IMR-90 (cell line): ENCODE measurements at regions not wholly inside any gene's neighbourhood (a gene's known extent, or its start where the extent isn't known, plus 50 kb on each side); places are given as distances from the start of the nearest gene placed in this dataset.

Source experiments
- ATAC-seq: fragments of 200-7000 bp; cut with Tn5 transposase; 2 replicates; pipeline ENCODE4 v1.9.1; 2020; ENCODE audit warnings: low read depth, mild to moderate bottlenecking, moderate library complexity
- BruUV-seq: library from RNA; stranded (reverse); fragments of 400-500 nt; replicated peaks from 2 replicates; lab custom pipeline; 2021; lab: Mats Ljungman, UMichigan
- CTCF ChIA-PET: fragments of 300-600 bp; formaldehyde crosslinking; extraction: SDS; loops from one replicate; lab custom pipeline; 2021; ENCODE audit warnings: antibody characterized with exemption; lab: Yijun Ruan, JAX
- POLR2A ChIA-PET: fragments of 300-600 bp; sonication (Branson Sonifier 250); formaldehyde crosslinking; loops from one replicate; lab custom pipeline; 2022; ENCODE audit warnings: antibody characterized with exemption; ENCODE audit not compliant: unreplicated experiment; lab: Charles Lee
- DNase-seq: peaks from one replicate; pipeline ENCODE4 v3.0.0; 2013
- H2AFZ ChIP-seq: replicated peaks from 2 replicates; pipeline ENCODE3; 2013; ENCODE audit warnings: low read length, mild to moderate bottlenecking; ENCODE audit not compliant: poor library complexity
- H2AK5ac ChIP-seq: 2 replicates; pipeline ENCODE4 v1.6.1; 2013; ENCODE audit warnings: low read depth, low read length, inconsistent platforms
- H2AK9ac ChIP-seq: replicated peaks from 2 replicates; pipeline ENCODE3; 2013; ENCODE audit warnings: mild to moderate bottlenecking, low read depth, low read length, moderate library complexity; ENCODE audit not compliant: poor library complexity
- H2BK120ac ChIP-seq: 2 replicates; pipeline ENCODE4 v1.6.1; 2013; ENCODE audit warnings: low read depth, low read length, inconsistent platforms
- H2BK15ac ChIP-seq: 3 replicates; pipeline ENCODE4 v1.6.1; 2013; ENCODE audit warnings: low read depth, low read length, inconsistent platforms
- H2BK20ac ChIP-seq: 2 replicates; pipeline ENCODE4 v1.6.1; 2013; ENCODE audit warnings: low read depth, mild to moderate bottlenecking, inconsistent platforms, low read length, moderate library complexity
- H2BK5ac ChIP-seq: 2 replicates; pipeline ENCODE4 v1.6.1; 2013; ENCODE audit warnings: mild to moderate bottlenecking, low read depth, low read length, inconsistent platforms; ENCODE audit not compliant: poor library complexity, severe bottlenecking
- H3K14ac ChIP-seq: replicated peaks from 2 replicates; pipeline ENCODE4 v1.6.1; 2013; ENCODE audit warnings: low read depth, low read length, inconsistent platforms
- H3K18ac ChIP-seq: 2 replicates; pipeline ENCODE4 v1.6.1; 2013; ENCODE audit warnings: low read depth, low read length, control low read depth
- H3K23ac ChIP-seq: 2 replicates; pipeline ENCODE4 v1.6.1; 2013; ENCODE audit warnings: low read depth, low read length, inconsistent platforms
- H3K27ac ChIP-seq: 2 replicates; pipeline ENCODE4 v1.5.1; 2013; ENCODE audit warnings: mild to moderate bottlenecking, control low read depth, low read length; ENCODE audit not compliant: insufficient read depth
- H3K27me3 ChIP-seq: 2 replicates; pipeline ENCODE4 v1.6.1; 2013; ENCODE audit warnings: low read length; ENCODE audit not compliant: control insufficient read depth, insufficient read depth
- H3K36me3 ChIP-seq: 2 replicates; pipeline ENCODE4 v1.6.1; 2013; ENCODE audit warnings: low read length, mixed read lengths; ENCODE audit not compliant: control insufficient read depth, insufficient read depth
- H3K4ac ChIP-seq: 2 replicates; pipeline ENCODE4 v1.6.1; 2013; ENCODE audit warnings: low read depth, low read length, inconsistent platforms
- H3K4me1 ChIP-seq: 2 replicates; pipeline ENCODE4 v1.6.1; 2013; ENCODE audit warnings: low read length, mixed read lengths; ENCODE audit not compliant: control insufficient read depth, insufficient read depth
- H3K4me2 ChIP-seq: 2 replicates; pipeline ENCODE4 v1.6.1; 2013; ENCODE audit warnings: low read depth, mild to moderate bottlenecking, control low read depth, low read length, moderate library complexity
- H3K4me3 ChIP-seq: 2 replicates; pipeline ENCODE4 v1.5.1; 2013; ENCODE audit warnings: low read depth, mild to moderate bottlenecking, control low read depth, low read length, moderate library complexity; ENCODE audit not compliant: insufficient read depth
- H3K56ac ChIP-seq: 2 replicates; pipeline ENCODE4 v1.6.1; 2013; ENCODE audit warnings: low read length, inconsistent platforms; ENCODE audit not compliant: insufficient read depth; ENCODE audit errors: extremely low read depth
- H3K79me1 ChIP-seq, 2 experiments: 2 replicates each; pipeline ENCODE4 v1.6.1; 2013; ENCODE audit warnings: low read length in 2 of 2, inconsistent platforms in 1 of 2, low read depth in 1 of 2
- H3K9ac ChIP-seq: 2 replicates; pipeline ENCODE4 v1.6.1; 2013; ENCODE audit warnings: low read depth, low read length, control low read depth
- H3K9me1 ChIP-seq: 2 replicates; pipeline ENCODE4 v1.6.1; 2013; ENCODE audit warnings: low read length, inconsistent platforms; ENCODE audit not compliant: insufficient read depth
- H3K9me3 ChIP-seq: 2 replicates; pipeline ENCODE4 v1.6.1; 2013; ENCODE audit warnings: low read length; ENCODE audit not compliant: control insufficient read depth, insufficient read depth
- H4K20me1 ChIP-seq: 2 replicates; pipeline ENCODE4 v1.6.1; 2013; ENCODE audit warnings: low read length, inconsistent platforms; ENCODE audit not compliant: insufficient read depth
- H4K5ac ChIP-seq: 2 replicates; pipeline ENCODE4 v1.6.1; 2013; ENCODE audit warnings: mild to moderate bottlenecking, low read depth, low read length, control low read depth
- H4K8ac ChIP-seq, 2 experiments: 2 replicates each; pipeline ENCODE4 v1.6.1; 2013; ENCODE audit warnings: low read depth in 2 of 2, low read length in 2 of 2, control low read depth in 1 of 2, inconsistent platforms in 1 of 2
- H4K91ac ChIP-seq: 2 replicates; pipeline ENCODE4 v1.6.1; 2013; ENCODE audit warnings: low read depth, low read length, inconsistent platforms; ENCODE audit not compliant: insufficient read depth
- CEBPB ChIP-seq: IDR thresholded peaks from 2 replicates; pipeline ENCODE4 v1.6.1; 2012; ENCODE audit warnings: low read depth, low read length, improper control_type of control experiment
- FOS ChIP-seq: fragments of 150-350 bp; IDR thresholded peaks from 2 replicates; pipeline ENCODE4 v1.6.1; 2016; ENCODE audit warnings: low read depth, low read length
- MAZ ChIP-seq: IDR thresholded peaks from 2 replicates; pipeline ENCODE4 v1.6.1; 2012; ENCODE audit warnings: low read depth, mild to moderate bottlenecking, low read length, improper control_type of control experiment, moderate library complexity, borderline replicate concordance
- MXI1 ChIP-seq: IDR thresholded peaks from 2 replicates; pipeline ENCODE4 v1.6.1; 2012; ENCODE audit warnings: low read depth, mild to moderate bottlenecking, low read length, moderate library complexity, borderline replicate concordance
- RCOR1 ChIP-seq: IDR thresholded peaks from 2 replicates; pipeline ENCODE4 v1.6.1; 2012; ENCODE audit warnings: mild to moderate bottlenecking, low read length, improper control_type of control experiment; ENCODE audit not compliant: insufficient replicate concordance
- SMC3 ChIP-seq: fragments of 150-350 bp; IDR thresholded peaks from 2 replicates; pipeline ENCODE4 v1.6.1; 2016; ENCODE audit warnings: low read depth, mild to moderate bottlenecking, antibody characterized with exemption, low read length, moderate library complexity
- WGBS, 2 experiments: methylation state at CpG; one replicate each; pipeline versions ENCODE4 v1.1.5 to v1.1.7; 2013; ENCODE audit warnings: missing lambda C conversion rate in 2 of 2; ENCODE audit not compliant: insufficient read length in 1 of 2; ENCODE audit errors: extremely low coverage in 2 of 2; 5-methylcytosine and 5-hydroxymethylcytosine counted together
- dilution Hi-C: fragments of 300-500 bp; cut with HindIII; formaldehyde crosslinking; loops from one replicate; pipeline ENCODE4 v1.14.3; 2018; ENCODE audit warnings: low sequenced_read_pairs; ENCODE audit not compliant: unreplicated experiment
- in situ Hi-C: fragments of 300-500 bp; cut with MboI; formaldehyde crosslinking; loops from 3 replicates; pipeline ENCODE4 v1.14.3; 2019; ENCODE audit warnings: low sequenced_read_pairs, inconsistent platforms, mixed read lengths
- intact Hi-C: fragments of 100-400 bp; cut with micrococcal nuclease; formaldehyde crosslinking; loops from 2 replicates; pipeline ENCODE4 v1.10.0; 2022
- TF ChIP-seq, protein P1 (sequence below): fragments of 150-350 bp; IDR thresholded peaks from 2 replicates; pipeline ENCODE4 v1.6.1; 2017; ENCODE audit warnings: mild to moderate bottlenecking, antibody characterized with exemption, low read length, low read depth
- TF ChIP-seq, protein P2 (sequence below): fragments of 150-350 bp; IDR thresholded peaks from 2 replicates; pipeline ENCODE4 v1.6.1; 2016; ENCODE audit warnings: low read depth, mild to moderate bottlenecking, low read length, moderate library complexity, borderline replicate concordance

DNA sequence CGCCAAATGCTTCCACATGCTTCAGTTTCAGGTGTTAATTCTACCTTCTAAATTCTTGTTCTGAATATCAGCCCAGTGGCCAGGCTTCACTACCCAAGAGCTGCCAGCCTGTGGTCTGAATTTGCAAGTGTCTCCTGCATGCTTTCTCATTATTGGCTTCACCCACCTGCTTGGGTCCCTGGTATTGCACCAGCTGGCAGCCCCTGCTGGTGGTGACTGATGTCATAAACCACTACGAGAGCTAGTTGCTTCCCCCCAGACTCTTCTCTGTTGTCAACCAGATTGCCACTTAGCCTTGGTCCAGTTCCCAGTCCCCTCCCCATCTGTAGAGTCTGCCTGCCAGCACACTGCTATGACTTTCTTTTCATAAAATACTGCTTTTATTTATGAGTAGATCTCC is 197.7 kb upstream of the DUSP10 start:
- intact Hi-C loops = no loop called here
- dilution Hi-C loops = no loop called here
- ATAC-seq = no peak
- 89% methylated on average over 1 of the region's 2 CpGs; no CpG with 5 or more reads in 1 of the 2 experiments for WGBS, 2 experiments
- H3K56ac ChIP-seq = no peak overlapping the region
- H3K9me1 ChIP-seq = no peaks in the 10 kb centered on the region
- H2AK9ac ChIP-seq = no peak overlapping the region
- no peak overlapping the region for H4K8ac ChIP-seq
- no peak overlapping the region for H3K14ac ChIP-seq
- H2AFZ ChIP-seq = no peak overlapping the region
- TF ChIP-seq, protein P1, sequence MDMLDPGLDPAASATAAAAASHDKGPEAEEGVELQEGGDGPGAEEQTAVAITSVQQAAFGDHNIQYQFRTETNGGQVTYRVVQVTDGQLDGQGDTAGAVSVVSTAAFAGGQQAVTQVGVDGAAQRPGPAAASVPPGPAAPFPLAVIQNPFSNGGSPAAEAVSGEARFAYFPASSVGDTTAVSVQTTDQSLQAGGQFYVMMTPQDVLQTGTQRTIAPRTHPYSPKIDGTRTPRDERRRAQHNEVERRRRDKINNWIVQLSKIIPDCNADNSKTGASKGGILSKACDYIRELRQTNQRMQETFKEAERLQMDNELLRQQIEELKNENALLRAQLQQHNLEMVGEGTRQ = no peak
- no peak for TF ChIP-seq MAZ
- TF ChIP-seq FOS = no peak
- TF ChIP-seq MXI1 = no peak
- TF ChIP-seq, protein P2, sequence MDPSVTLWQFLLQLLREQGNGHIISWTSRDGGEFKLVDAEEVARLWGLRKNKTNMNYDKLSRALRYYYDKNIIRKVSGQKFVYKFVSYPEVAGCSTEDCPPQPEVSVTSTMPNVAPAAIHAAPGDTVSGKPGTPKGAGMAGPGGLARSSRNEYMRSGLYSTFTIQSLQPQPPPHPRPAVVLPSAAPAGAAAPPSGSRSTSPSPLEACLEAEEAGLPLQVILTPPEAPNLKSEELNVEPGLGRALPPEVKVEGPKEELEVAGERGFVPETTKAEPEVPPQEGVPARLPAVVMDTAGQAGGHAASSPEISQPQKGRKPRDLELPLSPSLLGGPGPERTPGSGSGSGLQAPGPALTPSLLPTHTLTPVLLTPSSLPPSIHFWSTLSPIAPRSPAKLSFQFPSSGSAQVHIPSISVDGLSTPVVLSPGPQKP = no peak
- TF ChIP-seq SMC3 = no peak
- no peak for TF ChIP-seq CEBPB
- no peak for TF ChIP-seq RCOR1
- H3K79me1 ChIP-seq = no peaks in the 10 kb centered on the region
- H2BK20ac ChIP-seq = no peak overlapping the region
- no peak overlapping the region for H2BK15ac ChIP-seq
- no peaks in the 10 kb centered on the region for H3K4me1 ChIP-seq
- H2BK5ac ChIP-seq = no peak overlapping the region
- no peak overlapping the region for H3K4me3 ChIP-seq
- H3K23ac ChIP-seq = no peak overlapping the region
- no peak overlapping the region for H2BK120ac ChIP-seq
- ChIA-PET POLR2A (no interaction called here), CTCF (no interaction called here)
- no peak overlapping the region for H2AK5ac ChIP-seq
- no peak overlapping the region for H3K18ac ChIP-seq
- no peaks in the 10 kb centered on the region for H4K20me1 ChIP-seq
- no peak overlapping the region for H3K4me2 ChIP-seq
- H4K5ac ChIP-seq = no peak overlapping the region
- in situ Hi-C loops = no loop called here
- H3K27ac ChIP-seq = no peak overlapping the region
- no peaks in the 10 kb centered on the region for H3K9me3 ChIP-seq
- H3K36me3 ChIP-seq = no peaks in the 10 kb centered on the region
- no peak overlapping the region for H3K9ac ChIP-seq
- no peak overlapping the region for H3K4ac ChIP-seq
- no peaks in the 10 kb centered on the region for H3K27me3 ChIP-seq
- BruUV-seq = no TSS peak
- no peak for DNase-seq
- no peak overlapping the region for H4K91ac ChIP-seq
